Activated CD4-positive, alpha-beta T cell treated with anti-CD3 and anti-CD28 coated beads for 36 hours (primary cell): ENCODE measurements at regions not wholly inside any gene's neighbourhood (a gene's known extent, or its start where the extent isn't known, plus 50 kb on each side); places are given as distances from the start of the nearest gene placed in this dataset.

ENCODE experiments used
- ATAC-seq: fragments of 200-7000 bp; cut with Tn5 transposase; one replicate; pipeline ENCODE4 v1.10.0; 2021; ENCODE audit warnings: mild to moderate bottlenecking, moderate library complexity
- CTCF ChIA-PET: fragments of 350-600 bp; sonication (Branson Sonifier 250); formaldehyde crosslinking; loops from one replicate; lab custom pipeline; 2021; ENCODE audit warnings: antibody characterized with exemption; lab: Charles Lee
- POLR2A ChIA-PET: fragments of 350-600 bp; sonication (Branson Sonifier 250); formaldehyde crosslinking; loops from one replicate; lab custom pipeline; 2021; ENCODE audit warnings: antibody characterized with exemption, inconsistent platforms; lab: Charles Lee
- DNase-seq: peaks from one replicate; pipeline ENCODE4 v3.0.0-alpha.2; 2020
- H3K27ac Mint-ChIP-seq: one replicate; pipeline ENCODE4 v1.8.0; 2021; ENCODE audit warnings: mixed read lengths
- H3K27me3 Mint-ChIP-seq: one replicate; pipeline ENCODE4 v1.8.0; 2021; ENCODE audit warnings: mixed read lengths
- H3K36me3 Mint-ChIP-seq: one replicate; pipeline ENCODE4 v1.8.0; 2021; ENCODE audit warnings: low read depth, mixed read lengths
- H3K4me1 Mint-ChIP-seq: one replicate; pipeline ENCODE4 v1.8.0; 2021; ENCODE audit warnings: mixed read lengths
- H3K4me3 Mint-ChIP-seq: one replicate; pipeline ENCODE4 v1.8.0; 2021; ENCODE audit warnings: mild to moderate bottlenecking, moderate library complexity, mixed read lengths
- H3K9me3 Mint-ChIP-seq: one replicate; pipeline ENCODE4 v1.8.0; 2021; ENCODE audit warnings: low read depth, mixed read lengths
- intact Hi-C, 2 experiments: fragments of 100-400 bp; cut with DNase I in 1 of 2; cut with micrococcal nuclease in 1 of 2; formaldehyde crosslinking; loops; one replicate each; pipeline versions ENCODE4 v1.14.2 to v1.15.1; 2022 to 2024; cut with DNase I, micrococcal nuclease

DNA sequence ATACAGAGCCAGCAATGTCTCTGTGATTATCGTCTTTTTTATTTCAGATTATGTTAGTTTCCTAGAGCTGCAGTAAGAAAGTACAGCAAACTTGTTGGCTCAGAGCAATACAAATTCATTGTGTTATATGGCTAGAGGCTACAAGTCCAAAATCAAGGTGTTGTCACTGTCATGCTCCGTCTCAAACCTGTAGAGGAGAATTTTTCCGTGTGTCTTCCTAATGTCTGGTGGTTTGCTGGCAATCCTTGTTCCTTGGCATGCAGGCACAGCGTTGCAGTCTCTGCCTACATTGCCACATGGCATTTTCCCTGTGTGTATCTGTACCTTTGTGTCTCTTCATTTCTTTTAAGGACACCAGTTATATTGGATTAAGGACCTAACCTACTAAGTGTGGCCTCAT is 244.4 kb downstream of the LRRIQ3 start:
- no peak for ATAC-seq
- CTCF ChIA-PET: no interaction called here
- no peak overlapping the region for H3K27ac Mint-ChIP-seq

GRCh38 chr1:73953186-73953585 is 244.8 kb downstream of the LRRIQ3 start:
- POLR2A ChIA-PET: no interaction called here
- Mint-ChIP-seq H3K27ac (no peak overlapping the region), H3K4me3 (no peak overlapping the region), H3K4me1 (no peaks in the 10 kb centered on the region), H3K36me3 (no peaks in the 10 kb centered on the region), H3K9me3 (no peaks in the 10 kb centered on the region), H3K27me3 (no peaks in the 10 kb centered on the region)
- intact Hi-C loops: no loop called here
- CTCF ChIA-PET: no interaction called here
- DNase-seq (no peak), ATAC-seq (no peak)

More for the DNA sequence above, 244.4 kb downstream of the LRRIQ3 start:
- POLR2A ChIA-PET: no interaction called here
- Mint-ChIP-seq H3K36me3 (no peaks in the 10 kb centered on the region), H3K4me1 (no peaks in the 10 kb centered on the region), H3K27me3 (no peaks in the 10 kb centered on the region), H3K9me3 (no peaks in the 10 kb centered on the region), H3K4me3 (no peak overlapping the region)
- DNase-seq: no peak
- intact Hi-C loops: no loop called here

DNA sequence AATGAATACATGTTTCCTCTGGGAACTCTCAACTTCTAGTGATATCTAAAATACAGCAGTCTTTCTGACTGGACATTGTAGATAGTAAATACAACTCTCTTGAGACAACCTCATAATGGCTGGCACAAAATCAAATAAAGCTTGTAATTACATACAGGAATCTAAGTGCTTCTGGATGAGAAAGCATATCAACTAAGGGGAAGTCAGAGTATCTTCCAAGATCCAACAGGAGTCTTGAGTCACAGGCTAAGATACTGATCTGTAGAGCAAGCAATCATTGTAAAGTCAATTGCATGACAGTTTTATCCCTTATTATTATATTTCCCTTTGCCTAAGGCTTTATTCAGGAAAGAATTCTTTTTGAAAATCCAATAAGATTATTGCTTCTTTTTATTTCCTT is 249.9 kb downstream of the LRRIQ3 start:
- H3K27ac Mint-ChIP-seq: no peak overlapping the region
- ChIA-PET CTCF (no interaction called here), POLR2A (no interaction called here)
- no peaks in the 10 kb centered on the region for H3K9me3 Mint-ChIP-seq
- ATAC-seq: no peak
- H3K27me3 Mint-ChIP-seq: no peaks in the 10 kb centered on the region
- no peaks in the 10 kb centered on the region for H3K4me1 Mint-ChIP-seq
- no peaks in the 10 kb centered on the region for H3K36me3 Mint-ChIP-seq
- DNase-seq: no peak
- intact Hi-C loops: no loop called here
- H3K4me3 Mint-ChIP-seq: no peak overlapping the region

DNA sequence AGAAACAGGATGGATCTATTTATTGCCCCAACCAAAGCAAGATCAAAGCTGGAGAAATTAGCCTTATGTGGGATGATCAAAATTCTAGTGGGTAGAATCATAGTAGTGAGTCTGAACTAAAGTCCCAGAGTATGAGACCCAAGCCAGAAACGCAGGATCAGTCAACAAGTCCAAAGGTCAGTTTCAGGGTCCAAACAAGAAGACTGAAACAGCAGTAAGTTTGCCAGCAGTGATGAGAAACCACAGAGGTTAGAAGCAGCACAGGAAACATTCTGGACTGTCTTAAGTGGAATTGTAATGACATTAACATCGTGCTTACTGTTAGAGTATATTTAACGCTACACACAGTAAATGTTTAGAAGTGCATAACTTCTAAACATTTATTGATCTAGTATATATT is 251.0 kb downstream of the LRRIQ3 start:
- POLR2A ChIA-PET: no interaction called here
- H3K27me3 Mint-ChIP-seq: no peaks in the 10 kb centered on the region
- no peak overlapping the region for H3K27ac Mint-ChIP-seq
- no peaks in the 10 kb centered on the region for H3K4me1 Mint-ChIP-seq
- intact Hi-C loops: no loop called here
- CTCF ChIA-PET: no interaction called here
- ATAC-seq (no peak), DNase-seq (no peak)
- H3K9me3 Mint-ChIP-seq: no peaks in the 10 kb centered on the region
- H3K4me3 Mint-ChIP-seq: no peak overlapping the region
- no peaks in the 10 kb centered on the region for H3K36me3 Mint-ChIP-seq

- no peaks in the 10 kb centered on the region for H3K4me1 Mint-ChIP-seq
- no peaks in the 10 kb centered on the region for H3K27me3 Mint-ChIP-seq
- no peak overlapping the region for H3K4me3 Mint-ChIP-seq
- H3K27ac Mint-ChIP-seq: no peak overlapping the region
- POLR2A ChIA-PET: no interaction called here
- no peak for ATAC-seq
- intact Hi-C loops: no loop called here
- CTCF ChIA-PET: no interaction called here
- DNase-seq: no peak
- no peaks in the 10 kb centered on the region for H3K9me3 Mint-ChIP-seq
- H3K36me3 Mint-ChIP-seq: no peaks in the 10 kb centered on the region
Observed at GRCh38 chr1:73943270-73943669, 254.7 kb downstream of the LRRIQ3 start.

GRCh38 chr1:73930293-73930692 is 267.7 kb downstream of the LRRIQ3 start:
- Mint-ChIP-seq H3K4me3 (no peak overlapping the region), H3K9me3 (no peaks in the 10 kb centered on the region), H3K4me1 (no peaks in the 10 kb centered on the region), H3K27ac (no peak overlapping the region), H3K27me3 (no peaks in the 10 kb centered on the region), H3K36me3 (no peaks in the 10 kb centered on the region)
- ChIA-PET POLR2A (no interaction called here), CTCF (no interaction called here)
- DNase-seq (no peak), ATAC-seq (no peak)
- intact Hi-C loops: no loop called here

- DNase-seq: no peak
- Mint-ChIP-seq H3K9me3 (peaks cover 15% of the 10 kb centered on the region), H3K27ac (no peak overlapping the region), H3K27me3 (no peaks in the 10 kb centered on the region), H3K4me1 (no peaks in the 10 kb centered on the region), H3K36me3 (no peaks in the 10 kb centered on the region), H3K4me3 (no peak overlapping the region)
- ChIA-PET CTCF (no interaction called here), POLR2A (no interaction called here)
- ATAC-seq: no peak
- intact Hi-C loops: no loop called here
Observed at GRCh38 chr1:73914951-73915350, 283.0 kb downstream of the LRRIQ3 start.

DNA sequence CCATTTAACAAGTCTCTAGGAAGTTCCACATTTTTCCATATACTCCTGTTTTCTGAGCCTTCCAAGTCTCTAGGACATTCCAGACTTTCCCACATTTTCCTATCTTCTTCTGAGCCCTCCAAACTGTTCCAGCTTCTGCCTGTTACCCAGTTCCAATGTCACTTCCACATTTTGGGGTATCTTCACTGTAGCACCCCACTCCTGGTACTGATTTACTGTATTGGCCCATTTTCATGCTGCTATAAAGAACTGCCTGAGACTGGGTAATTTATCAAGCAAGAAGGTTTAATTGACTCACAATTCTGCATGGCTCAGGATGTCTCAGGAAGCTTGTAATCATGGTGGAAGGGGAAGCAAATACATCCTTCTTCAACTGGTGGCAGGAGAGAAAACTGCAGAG is 285.0 kb downstream of the LRRIQ3 start:
- intact Hi-C loops: no loop called here
- POLR2A ChIA-PET: no interaction called here
- Mint-ChIP-seq H3K27ac (no peak overlapping the region), H3K9me3 (peaks cover 15% of the 10 kb centered on the region), H3K4me1 (no peaks in the 10 kb centered on the region), H3K36me3 (no peaks in the 10 kb centered on the region), H3K4me3 (no peak overlapping the region), H3K27me3 (no peaks in the 10 kb centered on the region)
- no peak for ATAC-seq
- no peak for DNase-seq
- CTCF ChIA-PET: no interaction called here

GRCh38 chr1:73911849-73912248 is 286.1 kb downstream of the LRRIQ3 start:
- CTCF ChIA-PET: no interaction called here
- Mint-ChIP-seq H3K4me1 (no peaks in the 10 kb centered on the region), H3K27ac (no peak overlapping the region), H3K36me3 (no peaks in the 10 kb centered on the region), H3K4me3 (no peak overlapping the region), H3K9me3 (peaks cover 15% of the 10 kb centered on the region), H3K27me3 (no peaks in the 10 kb centered on the region)
- intact Hi-C loops: no loop called here
- POLR2A ChIA-PET: no interaction called here
- no peak for ATAC-seq
- DNase-seq: no peak

DNA sequence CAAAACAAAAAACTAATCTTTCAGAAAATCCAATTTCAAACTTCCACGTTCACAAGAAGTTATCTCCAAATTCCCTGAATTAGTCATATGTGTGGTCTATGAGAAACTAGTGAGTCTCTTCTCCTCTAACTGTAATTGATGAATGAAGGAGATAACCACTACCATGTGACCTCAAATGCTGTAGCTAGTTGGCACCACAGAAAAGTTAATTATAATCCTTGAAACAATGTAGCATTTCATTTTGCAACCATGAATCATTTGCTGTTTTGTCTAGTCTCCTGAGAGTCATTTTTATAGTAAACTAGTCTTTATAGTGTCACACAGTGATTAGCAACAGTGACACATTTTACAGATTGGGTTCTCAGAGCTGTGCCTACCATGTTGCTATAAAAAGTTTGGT is 287.5 kb downstream of the LRRIQ3 start:
- Mint-ChIP-seq H3K36me3 (no peaks in the 10 kb centered on the region), H3K4me3 (no peak overlapping the region), H3K27me3 (no peaks in the 10 kb centered on the region), H3K4me1 (no peaks in the 10 kb centered on the region), H3K27ac (no peak overlapping the region), H3K9me3 (peaks cover 15% of the 10 kb centered on the region)
- intact Hi-C loops: no loop called here
- no peak for DNase-seq
- ChIA-PET CTCF (no interaction called here), POLR2A (no interaction called here)
- no peak for ATAC-seq

DNA sequence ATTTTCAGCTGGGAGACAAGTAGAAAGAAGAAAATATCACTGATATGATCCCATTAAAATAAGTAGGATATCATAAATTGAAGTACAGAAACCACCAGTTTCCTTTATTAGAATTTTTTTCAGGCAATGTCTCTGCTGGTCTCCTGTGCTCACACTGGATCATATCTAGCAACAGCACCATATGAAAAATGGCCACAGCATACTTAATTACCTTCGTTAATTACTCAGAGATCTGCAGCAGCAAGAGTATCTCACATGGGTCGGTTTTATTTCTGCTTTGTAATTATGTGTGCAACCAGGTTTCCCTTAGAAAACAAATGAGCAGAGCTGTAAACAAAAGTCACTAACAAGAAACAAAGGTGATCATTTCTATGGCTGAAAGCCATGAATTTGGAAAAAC is 287.9 kb downstream of the LRRIQ3 start:
- Mint-ChIP-seq H3K9me3 (peaks cover 15% of the 10 kb centered on the region), H3K27me3 (no peaks in the 10 kb centered on the region), H3K27ac (no peak overlapping the region), H3K4me3 (no peak overlapping the region), H3K4me1 (no peaks in the 10 kb centered on the region), H3K36me3 (no peaks in the 10 kb centered on the region)
- intact Hi-C loops: no loop called here
- DNase-seq: no peak
- POLR2A ChIA-PET: no interaction called here
- CTCF ChIA-PET: no interaction called here
- ATAC-seq: no peak

- intact Hi-C loops: no loop called here
- H3K4me1 Mint-ChIP-seq: no peaks in the 10 kb centered on the region
- no peaks in the 10 kb centered on the region for H3K27me3 Mint-ChIP-seq
- no peak overlapping the region for H3K27ac Mint-ChIP-seq
- H3K4me3 Mint-ChIP-seq: no peak overlapping the region
- H3K9me3 Mint-ChIP-seq: peaks cover 17% of the 10 kb centered on the region
- POLR2A ChIA-PET: no interaction called here
- ATAC-seq: no peak
- no peaks in the 10 kb centered on the region for H3K36me3 Mint-ChIP-seq
- DNase-seq: no peak
- CTCF ChIA-PET: no interaction called here
Observed at GRCh38 chr1:73909043-73909562, 288.9 kb downstream of the LRRIQ3 start.

DNA sequence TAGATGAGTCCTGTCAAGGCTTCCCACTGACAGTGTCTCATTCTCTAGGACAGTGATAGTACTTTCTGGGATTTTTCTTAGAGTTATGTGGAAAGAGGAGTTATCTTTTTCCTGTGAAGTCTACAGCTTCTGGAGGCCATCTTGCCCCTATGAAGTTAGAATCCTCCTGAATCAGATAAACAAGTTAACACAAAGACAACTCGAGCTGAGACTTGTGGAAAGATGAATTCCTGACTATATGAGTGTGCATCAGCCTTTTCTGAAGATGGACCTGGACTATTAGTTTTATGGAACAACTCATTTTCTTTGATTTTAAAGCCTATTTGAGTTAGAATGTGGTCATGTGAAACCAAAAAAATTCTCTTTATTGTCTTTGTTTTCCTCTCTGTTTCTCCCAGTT is 290.9 kb downstream of the LRRIQ3 start:
- no peak overlapping the region for H3K4me3 Mint-ChIP-seq
- CTCF ChIA-PET: no interaction called here
- H3K36me3 Mint-ChIP-seq: no peaks in the 10 kb centered on the region
- H3K4me1 Mint-ChIP-seq: no peaks in the 10 kb centered on the region
- POLR2A ChIA-PET: no interaction called here
- no peak for DNase-seq
- H3K27ac Mint-ChIP-seq: no peak overlapping the region
- intact Hi-C loops: no loop called here
- H3K27me3 Mint-ChIP-seq: no peaks in the 10 kb centered on the region
- H3K9me3 Mint-ChIP-seq: peaks cover 9% of the 10 kb centered on the region
- ATAC-seq: no peak
